ENCODE measurements at regions not wholly inside any gene's neighbourhood (a gene's known extent, or its start where the extent isn't known, plus 50 kb on each side); places are given as distances from the start of the nearest gene placed in this dataset.
"Not testable (repeated sequence)": the region's sequence is repeated elsewhere in the genome, so short reads cannot be mapped to it uniquely, and the experiment has no call there.

- intact Hi-C loops (cut with DNase I), result no loop called here
- H3K4me1 ChIP-seq (replicated peaks), result no peaks in the 10 kb centered on the region
- no peaks in the 10 kb centered on the region for H3K27me3 ChIP-seq (replicated peaks; ENCODE audit: insufficient read depth)
- DNase-seq (ENCODE audit: low spot score), result no peak
- H3K36me3 ChIP-seq, result no peaks in the 10 kb centered on the region
- no peaks in the 10 kb centered on the region for H3K9me3 ChIP-seq
- H3K4me3 ChIP-seq, result no peak overlapping the region
- H3K27ac ChIP-seq, result no peak overlapping the region
- TF ChIP-seq CTCF (IDR thresholded peaks at IDR 0.05), result no peak
- TF ChIP-seq POLR2AphosphoS5 (IDR thresholded peaks at IDR 0.05), result no peak
- no peak for TF ChIP-seq POLR2A (IDR thresholded peaks at IDR 0.05)
- WGBS, result 22% methylated on average over 3 of the region's 3 CpGs
These were observed 204.3 kb downstream of the SOX2 start for GRCh38 chr3:181916013-181916412.

- Histone ChIP-seq H3K36me3 (no peaks in the 10 kb centered on the region), H3K27me3 (replicated peaks; ENCODE audit: insufficient read depth) (no peaks in the 10 kb centered on the region), H3K4me1 (replicated peaks) (no peaks in the 10 kb centered on the region), H3K4me3 (no peak overlapping the region), H3K9me3 (no peaks in the 10 kb centered on the region), H3K27ac (no peak overlapping the region)
- intact Hi-C loops (cut with DNase I), result no loop called here
- DNase-seq (ENCODE audit: low spot score), result no peak
- no peak for TF ChIP-seq CTCF (IDR thresholded peaks at IDR 0.05)
- TF ChIP-seq POLR2A (IDR thresholded peaks at IDR 0.05), result no peak
- TF ChIP-seq POLR2AphosphoS5 (IDR thresholded peaks at IDR 0.05), result no peak
- WGBS, result 47% methylated on average over 3 of the region's 3 CpGs
These were observed 205.3 kb downstream of the SOX2 start for GRCh38 chr3:181917027-181917426.

- 92% methylated on average over 1 of the region's 1 CpG for WGBS
- no peak overlapping the region for H3K4me3 ChIP-seq
- intact Hi-C loops (cut with DNase I), result no loop called here
- no peak overlapping the region for H3K27ac ChIP-seq
- H3K4me1 ChIP-seq (replicated peaks), result no peaks in the 10 kb centered on the region
- DNase-seq (ENCODE audit: low spot score), result no peak
- no peaks in the 10 kb centered on the region for H3K36me3 ChIP-seq
- TF ChIP-seq POLR2AphosphoS5 (IDR thresholded peaks at IDR 0.05) (no peak), CTCF (IDR thresholded peaks at IDR 0.05) (no peak), POLR2A (IDR thresholded peaks at IDR 0.05) (no peak)
- no peaks in the 10 kb centered on the region for H3K27me3 ChIP-seq (replicated peaks; ENCODE audit: insufficient read depth)
- H3K9me3 ChIP-seq, result no peaks in the 10 kb centered on the region
These were observed 207.7 kb downstream of the SOX2 start for GRCh38 chr3:181919375-181919774.

- Histone ChIP-seq H3K27ac (no peak overlapping the region), H3K4me3 (no peak overlapping the region), H3K27me3 (replicated peaks; ENCODE audit: insufficient read depth) (no peaks in the 10 kb centered on the region), H3K4me1 (replicated peaks) (no peaks in the 10 kb centered on the region), H3K36me3 (no peaks in the 10 kb centered on the region), H3K9me3 (no peaks in the 10 kb centered on the region)
- 62% methylated on average over 3 of the region's 3 CpGs for WGBS
- intact Hi-C loops (cut with DNase I), result no loop called here
- TF ChIP-seq CTCF (IDR thresholded peaks at IDR 0.05) (no peak), POLR2A (IDR thresholded peaks at IDR 0.05) (no peak), POLR2AphosphoS5 (IDR thresholded peaks at IDR 0.05) (no peak)
- no peak for DNase-seq (ENCODE audit: low spot score)
These were observed 208.7 kb downstream of the SOX2 start for GRCh38 chr3:181920409-181920808.

GRCh38 chr3:181921220-181921619 is 209.5 kb downstream of the SOX2 start:
- Histone ChIP-seq H3K27me3 (replicated peaks; ENCODE audit: insufficient read depth) (no peaks in the 10 kb centered on the region), H3K9me3 (no peaks in the 10 kb centered on the region), H3K4me3 (no peak overlapping the region), H3K27ac (no peak overlapping the region), H3K36me3 (no peaks in the 10 kb centered on the region), H3K4me1 (replicated peaks) (no peaks in the 10 kb centered on the region)
- no peak for TF ChIP-seq POLR2AphosphoS5 (IDR thresholded peaks at IDR 0.05)
- TF ChIP-seq POLR2A (IDR thresholded peaks at IDR 0.05), result no peak
- TF ChIP-seq CTCF (IDR thresholded peaks at IDR 0.05), result no peak
- WGBS, result 90% methylated on average over 2 of the region's 2 CpGs
- intact Hi-C loops (cut with DNase I), result no loop called here
- no peak for DNase-seq (ENCODE audit: low spot score)

GRCh38 chr3:181925841-181926240 is 214.1 kb downstream of the SOX2 start:
- H3K4me3 ChIP-seq; H3K27ac ChIP-seq; intact Hi-C loops (cut with DNase I); DNase-seq (ENCODE audit: low spot score); H3K9me3 ChIP-seq; H3K27me3 ChIP-seq (replicated peaks; ENCODE audit: insufficient read depth); H3K36me3 ChIP-seq; H3K4me1 ChIP-seq (replicated peaks): not testable (repeated sequence)
- WGBS, result 93% methylated on average over 34 of the region's 34 CpGs

Data from prostate gland (tissue), 2 donors.